HG03039 (cell line): ENCODE measurements at regions not wholly inside any gene's neighbourhood (a gene's known extent, or its start where the extent isn't known, plus 50 kb on each side); places are given as distances from the start of the nearest gene placed in this dataset.

Source experiments
- ATAC-seq: cut with Tn5 transposase; IDR thresholded peaks from one replicate; pipeline ENCODE4 v1.9.1; 2021; ENCODE audit warnings: mild to moderate bottlenecking, moderate library complexity; ENCODE audit not compliant: unreplicated experiment

GRCh38 chr13:90397503-90397902, 950.0 kb upstream of the MIR17HG start:
- ATAC-seq: no peak

- no peak for ATAC-seq
Observed at GRCh38 chr13:90400372-90400771, 947.1 kb upstream of the MIR17HG start.

- ATAC-seq: no peak
Observed at GRCh38 chr13:90401150-90401549, 946.3 kb upstream of the MIR17HG start.

GRCh38 chr13:90402102-90402501, 945.4 kb upstream of the MIR17HG start:
- no peak for ATAC-seq

GRCh38 chr13:90402613-90403012, 944.9 kb upstream of the MIR17HG start:
- ATAC-seq: no peak

- no peak for ATAC-seq
Observed at GRCh38 chr13:90403330-90404082, 944.0 kb upstream of the MIR17HG start.

- no peak for ATAC-seq
Observed at GRCh38 chr13:90405301-90405700, 942.2 kb upstream of the MIR17HG start.

GRCh38 chr13:90412980-90413379, 934.5 kb upstream of the MIR17HG start:
- ATAC-seq: no peak

- ATAC-seq: no peak
Observed at GRCh38 chr13:90413548-90413947, 933.9 kb upstream of the MIR17HG start.

GRCh38 chr13:90414691-90415596, 932.5 kb upstream of the MIR17HG start:
- no peak for ATAC-seq

GRCh38 chr13:90415902-90416301, 931.6 kb upstream of the MIR17HG start:
- ATAC-seq: no peak

- no peak for ATAC-seq
Observed at GRCh38 chr13:90416519-90416918, 931.0 kb upstream of the MIR17HG start.

- no peak for ATAC-seq
Observed at GRCh38 chr13:90416938-90417337, 930.5 kb upstream of the MIR17HG start.

GRCh38 chr13:90420683-90421082, 926.8 kb upstream of the MIR17HG start:
- no peak for ATAC-seq

GRCh38 chr13:90427322-90428272, 919.9 kb upstream of the MIR17HG start:
- ATAC-seq: no peak

- ATAC-seq: no peak
Observed at GRCh38 chr13:90428522-90429210, 918.8 kb upstream of the MIR17HG start.

- no peak for ATAC-seq
Observed at GRCh38 chr13:90430127-90430526, 917.4 kb upstream of the MIR17HG start.

- ATAC-seq: no peak
Observed at GRCh38 chr13:90436697-90437096, 910.8 kb upstream of the MIR17HG start.

GRCh38 chr13:90438576-90438975, 908.9 kb upstream of the MIR17HG start:
- ATAC-seq: no peak

- ATAC-seq: no peak
Observed at GRCh38 chr13:90443268-90443667, 904.2 kb upstream of the MIR17HG start.
